NCI-H2171 (cell line): ENCODE measurements at regions not wholly inside any gene's neighbourhood (a gene's known extent, or its start where the extent isn't known, plus 50 kb on each side); places are given as distances from the start of the nearest gene placed in this dataset.
"Not testable (repeated sequence)": the region's sequence is repeated elsewhere in the genome, so short reads cannot be mapped to it uniquely, and the experiment has no call there.

Experiments used
- DNase-seq: peaks from one replicate; lab custom pipeline; 2025; lab: John Stamatoyannopoulos, UW

DNA sequence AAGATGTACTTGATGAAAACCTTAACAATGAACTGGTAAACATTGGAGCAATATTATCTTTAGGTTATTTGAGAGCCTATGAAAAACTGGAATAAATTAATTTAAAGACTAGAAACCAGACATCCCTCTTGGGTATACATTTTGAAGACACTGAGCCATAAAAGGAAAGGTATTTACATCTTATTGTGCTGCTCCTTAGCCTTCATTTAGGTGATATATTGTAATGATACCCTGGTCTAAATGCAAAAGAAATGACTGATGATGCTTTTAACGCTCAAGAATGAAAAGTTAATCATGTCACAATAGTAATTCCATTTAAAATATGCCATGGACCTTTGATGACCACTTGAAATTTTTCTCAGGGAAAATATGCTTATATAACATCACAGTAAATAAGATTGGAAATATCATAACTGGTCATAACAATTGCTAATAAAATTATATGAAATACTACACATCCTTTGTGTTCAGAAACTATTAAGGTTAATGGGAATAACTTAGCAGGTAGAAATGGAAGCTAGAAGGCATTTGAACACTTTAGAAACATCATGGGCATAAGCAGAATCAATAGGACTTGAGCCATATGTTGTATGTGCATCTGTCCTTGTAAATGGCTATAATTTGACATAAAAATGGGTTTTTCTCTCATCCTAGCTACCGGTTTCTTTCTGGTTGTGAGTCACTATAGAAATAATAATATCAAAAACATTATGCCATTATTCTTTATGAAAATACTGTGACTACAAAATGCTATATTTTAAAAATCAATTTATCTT is 979.7 kb downstream of the RAPGEF2 start:
- DNase-seq, result no peak

DNA sequence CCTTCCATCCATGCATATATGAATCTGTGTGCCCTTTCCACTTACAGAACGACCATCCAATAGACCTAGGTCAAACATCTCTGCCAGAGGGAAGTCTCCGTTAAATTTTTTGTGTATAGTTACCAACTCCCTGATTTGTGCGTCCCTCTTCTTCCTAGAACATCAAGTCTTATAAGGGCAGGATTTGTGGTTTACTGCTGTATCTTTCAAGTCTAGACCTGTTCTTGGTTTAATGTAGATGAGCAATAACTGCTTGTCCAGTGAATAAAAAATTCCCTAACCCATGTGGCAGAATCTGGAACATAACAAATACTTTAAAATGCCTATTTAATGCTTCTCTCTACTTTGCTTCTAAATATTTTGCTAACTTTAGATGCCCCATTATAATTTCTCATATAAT is 988.8 kb downstream of the RAPGEF2 start:
- DNase-seq, result no peak

DNA sequence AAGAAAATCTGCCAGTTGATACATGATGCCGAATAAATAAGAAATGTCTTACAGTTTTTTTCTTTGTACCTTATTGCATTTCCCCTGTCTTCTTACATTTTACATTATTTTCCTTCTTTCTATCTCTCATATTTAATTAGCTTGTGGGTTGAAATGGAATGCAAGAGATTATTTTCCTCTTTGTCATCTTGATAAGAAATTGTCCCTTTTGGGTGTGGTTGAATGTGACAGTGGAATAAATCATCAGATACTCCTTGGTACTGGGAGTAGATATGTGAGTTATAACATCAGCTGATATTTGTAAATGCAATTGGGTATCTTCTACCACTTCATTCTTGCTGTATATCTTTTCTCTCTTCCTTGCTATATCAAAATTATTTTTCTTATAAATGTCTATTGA is 997.4 kb downstream of the RAPGEF2 start:
- no peak for DNase-seq

DNA sequence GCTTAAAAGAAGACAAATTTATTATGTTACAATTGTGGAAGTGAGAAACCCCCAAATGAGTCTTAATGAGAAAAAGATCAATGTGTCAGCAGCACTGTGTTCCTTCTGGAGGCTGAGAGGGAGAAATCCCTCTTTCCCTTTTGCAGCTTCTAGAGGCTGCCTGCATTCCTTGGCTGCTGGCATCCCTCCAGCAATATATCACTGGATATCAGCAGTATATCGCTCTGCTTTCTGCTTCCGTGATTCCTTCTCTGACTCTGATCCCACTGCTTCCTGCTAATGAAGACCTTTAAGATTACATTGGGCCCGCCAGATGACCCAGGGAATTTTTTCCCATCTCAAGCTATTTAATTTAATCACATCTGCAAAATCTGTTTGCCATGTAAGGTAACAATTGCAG is 1008.0 kb downstream of the RAPGEF2 start:
- no peak for DNase-seq

DNA sequence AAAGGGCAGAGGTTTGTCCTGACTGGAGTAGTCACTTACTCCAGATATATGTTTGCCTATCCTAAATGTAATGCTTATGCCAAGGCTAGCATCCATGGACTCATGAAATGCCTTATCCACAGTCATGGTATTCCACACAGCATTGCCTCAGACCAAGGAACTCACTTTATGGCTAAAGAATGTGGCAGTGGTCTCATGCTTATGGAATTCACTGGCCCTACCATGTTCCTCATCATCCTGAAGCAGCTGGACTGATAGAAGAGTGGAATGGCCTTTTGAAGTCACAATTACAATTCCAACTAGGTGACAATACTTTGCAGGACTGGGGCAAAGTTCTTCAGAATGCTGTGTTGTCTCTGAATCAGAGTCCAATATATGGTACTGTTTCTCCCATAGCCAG is 1014.8 kb downstream of the RAPGEF2 start:
- no peak for DNase-seq

DNA sequence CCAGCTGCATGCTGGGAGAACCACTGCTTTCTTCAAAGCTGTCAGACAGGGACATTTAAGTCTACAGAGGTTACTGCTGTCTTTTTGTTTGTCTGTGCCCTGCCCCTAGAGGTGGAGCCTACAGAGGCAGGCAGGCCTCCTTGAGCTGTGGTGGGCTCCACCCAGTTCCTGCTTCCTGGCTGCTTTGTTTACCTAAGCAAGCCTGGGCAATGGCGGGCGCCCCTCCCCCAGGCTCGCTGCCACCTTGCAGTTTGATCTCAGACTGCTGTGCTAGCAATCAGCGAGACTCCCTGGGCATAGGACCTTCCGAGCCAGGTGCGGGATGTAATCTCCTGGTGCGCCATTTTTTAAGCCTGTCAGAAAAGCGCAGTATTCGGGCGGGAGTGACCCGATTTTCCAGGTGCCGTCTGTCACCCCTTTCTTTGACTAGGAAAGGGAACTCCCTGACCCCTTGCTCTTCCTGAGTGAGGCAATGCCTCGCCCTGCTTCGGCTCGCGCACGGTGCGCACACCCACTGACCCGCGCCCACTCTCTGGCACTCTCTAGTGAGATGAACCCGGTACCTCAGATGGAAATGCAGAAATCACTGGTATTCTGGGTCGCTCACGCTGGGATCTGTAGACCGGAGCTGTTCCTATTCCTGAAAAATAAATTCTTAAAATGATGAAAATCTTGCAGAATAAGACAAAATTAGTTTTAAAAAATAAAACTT is 1022.9 kb downstream of the RAPGEF2 start:
- DNase-seq, result not testable (repeated sequence)

DNA sequence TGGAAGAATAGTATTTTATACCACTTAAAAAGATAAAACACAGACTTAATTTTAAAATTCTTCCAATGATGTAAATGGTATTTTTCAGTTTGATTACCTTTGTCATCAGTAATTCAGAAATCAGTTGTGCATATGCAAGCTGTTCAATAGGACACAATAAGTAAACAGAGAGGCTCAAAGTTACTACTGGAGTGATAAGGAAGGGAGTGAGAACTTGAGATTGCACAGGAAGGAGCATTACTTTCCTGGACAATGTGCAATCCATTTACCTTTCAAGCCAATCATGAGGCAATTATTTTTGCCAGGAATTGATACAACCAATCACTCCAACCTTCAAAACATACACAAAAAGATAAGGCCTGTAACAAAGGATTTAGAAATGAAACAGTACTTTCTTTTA is 1024.3 kb downstream of the RAPGEF2 start:
- DNase-seq, result no peak

DNA sequence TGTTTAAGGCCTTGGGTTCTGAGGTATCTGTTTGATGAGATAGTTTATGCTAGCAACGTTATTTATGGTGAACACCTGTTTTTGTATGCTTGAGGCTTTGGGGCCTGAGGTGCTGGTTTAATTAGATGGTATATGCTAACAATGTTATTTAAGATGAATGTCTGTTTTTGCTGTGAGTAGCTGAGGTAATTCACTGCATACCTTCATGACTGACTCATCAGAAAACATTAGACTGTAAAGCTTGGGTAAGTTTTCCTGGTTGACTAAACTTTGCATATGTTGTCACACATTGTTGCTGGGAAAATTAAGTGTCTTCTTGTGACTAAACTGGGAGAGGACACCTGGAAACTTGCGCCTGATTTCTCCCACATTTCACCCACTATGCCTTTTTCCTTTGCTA is 1026.6 kb downstream of the RAPGEF2 start:
- DNase-seq, result no peak

DNA sequence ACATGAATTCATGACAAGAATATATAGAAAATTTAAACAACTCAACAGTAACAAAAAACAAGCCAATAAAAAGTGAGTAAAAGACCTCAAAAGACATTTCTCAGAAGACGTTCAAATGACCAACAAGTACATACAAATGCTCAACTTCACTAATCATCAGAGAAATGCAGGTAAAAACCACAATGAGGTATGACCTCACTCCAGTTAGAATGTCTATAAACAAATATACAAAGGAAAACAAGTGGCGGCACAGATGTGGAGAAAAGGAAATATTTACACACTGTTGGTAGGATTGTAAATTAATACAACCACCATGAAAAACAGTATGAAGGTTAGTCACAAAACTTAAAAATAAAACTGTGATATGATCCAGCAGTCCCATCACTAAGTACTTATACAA is 1033.1 kb downstream of the RAPGEF2 start:
- DNase-seq, result no peak

DNA sequence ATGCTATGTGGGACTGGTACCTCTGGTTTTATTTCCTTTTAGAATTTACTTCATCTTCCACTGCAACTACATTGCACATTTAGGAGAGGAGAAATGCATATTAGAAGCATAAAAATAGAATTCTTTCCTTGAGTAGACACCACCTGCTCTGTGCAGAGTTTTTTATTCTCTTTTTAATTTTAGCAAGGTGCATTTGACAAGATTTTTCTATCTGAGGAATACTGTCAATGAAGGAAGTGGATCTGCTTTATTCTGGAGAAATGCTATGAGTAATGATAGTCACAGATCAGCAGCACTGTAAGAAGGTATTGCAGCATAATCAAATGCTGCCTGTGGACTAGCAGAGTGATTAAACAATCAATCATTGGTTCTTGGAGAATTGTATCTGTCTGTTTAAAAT is 1038.3 kb downstream of the RAPGEF2 start:
- DNase-seq, result no peak

DNA sequence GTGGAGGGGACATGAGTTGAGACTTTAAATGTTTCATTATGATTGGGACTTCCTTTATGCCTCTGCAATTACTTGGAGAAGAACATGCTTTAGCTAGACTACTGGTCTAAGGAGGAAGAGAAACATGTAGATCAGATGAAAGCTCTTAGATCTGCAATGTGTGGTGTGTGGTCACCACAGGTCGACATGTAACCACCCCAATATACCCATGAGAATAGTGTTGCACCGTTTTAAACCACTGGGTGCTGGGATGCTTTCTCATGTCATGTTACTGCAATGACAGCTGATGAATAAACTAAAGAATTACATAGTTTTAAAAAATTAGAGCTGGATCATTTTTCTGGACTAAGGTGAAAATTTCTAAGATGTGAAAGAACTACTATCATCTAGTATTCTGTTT is 1039.7 kb downstream of the RAPGEF2 start:
- DNase-seq, result no peak

DNA sequence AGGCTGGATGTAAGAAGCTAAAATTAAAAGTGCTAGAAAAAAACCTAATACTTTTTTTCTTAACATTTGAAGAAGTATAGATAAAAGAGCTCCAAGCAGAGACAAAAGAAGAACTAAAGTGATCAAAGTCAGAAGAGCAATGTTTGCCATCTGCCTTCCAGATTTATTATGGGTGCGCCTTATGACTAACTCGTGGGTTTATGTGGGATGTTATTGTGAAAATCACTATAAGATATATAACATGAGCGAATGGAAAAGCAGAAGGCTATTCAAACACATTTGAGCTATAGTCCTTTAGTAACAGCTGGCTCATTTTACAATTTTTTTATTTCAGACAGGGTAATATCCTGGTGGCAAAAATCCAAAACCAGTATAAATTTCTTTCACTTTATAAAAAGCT is 1040.7 kb downstream of the RAPGEF2 start:
- DNase-seq, result no peak

DNA sequence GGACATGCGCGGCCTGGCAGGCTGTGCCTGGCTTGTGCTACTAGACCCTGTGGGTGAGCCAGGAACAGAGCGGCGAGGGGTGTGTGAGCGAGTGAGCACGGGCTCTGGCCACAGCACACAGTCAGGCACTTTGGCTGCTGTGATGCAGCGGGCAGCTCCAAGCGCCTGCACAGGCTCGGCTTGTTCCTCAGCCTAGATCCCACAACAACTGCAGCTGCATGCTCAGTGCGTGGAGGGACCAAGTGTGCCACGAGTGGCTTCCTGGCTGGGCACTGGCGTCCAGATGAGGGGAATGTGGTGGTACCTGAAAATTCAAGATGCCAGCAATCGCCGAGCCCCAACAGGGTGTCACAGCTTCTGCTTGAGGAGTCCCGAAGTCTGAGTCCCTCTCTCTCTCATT is 1056.6 kb downstream of the RAPGEF2 start:
- no peak for DNase-seq

DNA sequence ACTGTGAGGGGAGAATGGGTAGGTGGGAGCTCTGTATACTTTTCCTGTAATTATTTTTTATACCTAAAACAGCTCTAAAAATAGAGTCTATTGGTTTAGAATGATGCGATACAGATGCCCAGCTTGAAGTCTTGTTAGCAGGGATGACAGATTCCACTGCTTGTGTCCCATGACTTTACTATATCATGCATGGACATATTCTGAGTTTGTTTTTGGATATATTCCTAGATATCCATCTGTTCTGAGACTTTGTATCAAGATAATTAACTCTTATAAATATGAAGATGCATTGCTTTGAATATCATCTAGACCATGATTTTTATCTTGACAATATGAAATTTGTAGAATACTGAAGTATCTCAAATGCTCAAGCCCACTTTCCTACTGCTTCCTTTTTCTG is 1058.1 kb downstream of the RAPGEF2 start:
- DNase-seq, result no peak

DNA sequence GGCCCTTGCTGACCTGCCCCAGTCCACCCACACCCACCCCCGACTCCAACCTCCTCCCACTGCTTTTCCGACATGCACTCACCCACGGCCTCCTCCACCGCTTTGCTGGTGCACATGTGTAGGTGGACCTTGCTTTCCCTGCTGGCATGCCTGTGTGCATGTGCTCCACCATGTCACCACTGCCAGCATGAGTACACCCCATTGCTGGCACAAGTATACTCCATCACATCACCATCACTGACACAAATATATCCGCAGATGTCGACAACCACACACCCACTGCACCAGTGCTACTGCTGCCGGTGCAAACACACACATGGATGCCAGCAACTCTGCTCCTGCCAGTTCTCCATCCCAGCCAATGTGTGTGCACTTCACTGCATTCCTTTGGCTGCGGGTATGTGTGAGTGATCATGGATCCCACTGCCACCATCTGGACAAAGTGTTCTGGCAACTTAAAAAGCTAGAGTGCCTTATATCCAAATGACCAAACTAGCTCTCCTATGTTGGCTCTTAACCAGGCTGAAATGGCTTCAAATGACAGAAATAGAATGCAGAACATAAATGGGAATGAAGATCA is 1072.3 kb downstream of the RAPGEF2 start:
- DNase-seq, result no peak

DNA sequence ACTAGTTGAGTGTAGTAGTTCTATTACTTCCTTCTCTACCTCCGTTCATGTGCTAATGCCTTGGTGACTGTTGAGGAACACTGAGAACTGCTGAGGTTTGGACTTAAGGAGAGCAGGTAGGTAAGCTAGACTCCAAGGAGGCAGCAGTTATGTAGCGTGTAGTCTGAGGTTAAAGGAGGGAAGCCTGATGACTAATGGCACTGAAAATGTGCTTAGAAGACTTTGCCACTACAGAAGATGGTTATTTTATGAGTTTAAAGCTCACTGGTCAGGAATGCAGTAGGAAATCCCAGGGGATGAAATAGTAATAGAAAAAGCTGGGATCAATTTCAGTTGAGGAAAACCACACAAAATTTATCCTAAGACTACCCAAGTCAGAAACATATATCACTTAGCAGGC is 1077.3 kb downstream of the RAPGEF2 start:
- DNase-seq, result no peak

DNA sequence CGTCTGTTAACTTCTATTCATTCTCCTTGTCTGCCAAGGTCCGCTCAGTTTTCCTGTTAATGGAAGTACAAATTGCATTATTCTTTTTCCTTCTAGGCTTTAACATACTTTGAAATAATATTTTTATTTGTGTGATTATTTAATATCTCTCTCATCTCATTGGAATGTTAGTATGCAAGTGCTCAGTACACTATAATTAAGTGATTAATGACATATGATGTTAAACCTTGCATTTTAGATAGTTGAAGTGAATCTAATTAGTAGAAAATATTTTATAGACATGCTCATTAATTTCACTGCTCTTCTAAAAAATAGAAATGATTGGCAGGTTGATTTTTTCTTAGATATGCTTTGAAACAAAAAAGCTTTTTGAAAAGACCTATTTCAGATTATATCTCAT is 1079.8 kb downstream of the RAPGEF2 start:
- DNase-seq, result no peak

DNA sequence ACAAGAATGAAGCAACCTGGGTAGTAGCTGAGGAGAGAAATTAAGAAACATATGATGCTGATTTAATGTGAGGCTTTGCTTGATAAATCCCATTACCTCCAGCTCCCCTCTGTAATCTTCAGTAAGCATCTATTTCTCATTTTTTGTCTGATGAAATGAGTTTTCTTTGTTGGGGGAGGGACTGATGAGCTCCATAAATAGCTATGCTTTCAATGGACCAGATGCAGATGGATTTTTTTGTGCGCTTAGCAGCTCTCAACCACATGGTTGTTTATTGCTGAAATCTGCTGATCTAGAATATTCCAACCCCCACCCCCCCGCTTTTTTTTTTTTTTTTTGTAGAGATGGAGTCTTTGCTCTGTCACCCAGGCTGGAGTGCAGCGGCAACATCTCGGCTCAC is 1082.0 kb downstream of the RAPGEF2 start:
- DNase-seq, result no peak

DNA sequence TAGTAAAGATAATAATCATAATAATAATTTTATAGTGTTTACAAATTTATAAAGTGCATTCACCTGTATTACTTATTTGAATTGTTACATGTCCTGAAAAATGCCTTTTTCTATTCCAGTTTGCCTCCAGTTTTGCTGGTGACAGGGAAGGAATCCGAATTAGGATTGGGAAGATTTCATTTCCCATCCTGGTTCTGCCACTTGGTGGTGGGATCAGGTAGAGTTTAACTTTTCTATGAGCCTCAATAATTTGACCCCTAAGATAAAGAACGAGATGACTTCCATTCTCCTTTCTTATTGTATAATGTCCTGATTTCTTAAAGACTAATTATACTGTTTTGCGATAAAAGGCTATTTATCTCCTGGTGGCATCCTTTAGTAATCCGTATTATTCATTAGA is 1090.9 kb downstream of the RAPGEF2 start:
- no peak for DNase-seq

DNA sequence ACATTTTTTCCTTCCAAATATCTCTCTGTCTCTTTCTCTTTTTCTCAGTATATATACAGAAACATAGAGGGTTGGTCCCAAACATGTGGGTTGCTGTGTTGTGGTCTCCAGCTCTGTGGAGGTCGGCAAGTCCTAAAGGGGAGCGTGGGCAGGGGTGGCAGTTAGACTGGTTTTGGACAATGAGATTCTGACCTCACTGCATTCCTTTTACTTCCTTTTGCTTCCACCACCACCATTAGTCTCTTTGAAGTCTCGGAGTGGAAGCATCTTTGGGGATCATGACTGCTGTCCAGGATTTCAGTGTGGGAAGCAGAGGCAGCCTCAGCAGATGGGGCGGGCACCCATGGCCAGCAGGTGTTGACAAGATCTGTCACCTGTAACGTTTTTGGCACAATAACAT is 1091.8 kb downstream of the RAPGEF2 start:
- DNase-seq, result no peak

DNA sequence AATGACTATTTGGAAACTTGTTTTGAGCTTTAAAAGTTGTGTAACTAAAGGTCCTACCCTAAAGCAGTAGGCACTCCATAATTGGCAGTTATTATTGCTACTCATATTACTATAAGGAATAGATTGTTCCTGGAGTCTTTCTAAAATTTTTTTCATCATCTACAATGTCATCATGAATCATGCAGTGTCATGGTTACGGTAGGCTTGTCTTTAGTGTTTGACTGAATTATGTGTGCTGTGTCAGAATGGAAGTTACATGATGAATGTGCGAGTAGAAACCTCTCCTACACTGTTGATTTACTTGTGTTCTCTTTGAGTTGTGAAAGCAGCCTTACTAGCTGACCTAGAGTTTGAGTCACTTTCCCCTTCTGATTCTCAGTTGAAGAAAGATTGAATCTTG is 1099.9 kb downstream of the RAPGEF2 start:
- no peak for DNase-seq

DNA sequence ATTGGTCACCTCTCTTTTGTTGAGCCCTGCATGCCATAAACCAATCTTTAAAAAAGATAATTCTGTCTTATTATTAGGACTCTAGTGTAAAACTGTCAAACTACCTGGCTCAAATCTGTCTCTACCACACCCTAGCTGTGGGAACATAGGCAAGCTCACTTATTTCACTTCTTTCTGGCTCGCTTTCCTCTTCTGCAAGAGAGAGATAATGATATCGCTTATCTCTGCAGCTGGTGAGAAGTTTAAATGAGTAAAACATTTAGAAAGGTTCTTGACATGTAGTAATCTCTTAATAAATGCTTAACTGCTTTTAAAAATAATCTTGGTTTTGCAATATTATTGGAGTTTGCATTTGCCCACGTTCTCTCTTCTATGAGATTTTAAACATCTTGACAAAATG is 1109.2 kb downstream of the RAPGEF2 start:
- DNase-seq, result no peak

DNA sequence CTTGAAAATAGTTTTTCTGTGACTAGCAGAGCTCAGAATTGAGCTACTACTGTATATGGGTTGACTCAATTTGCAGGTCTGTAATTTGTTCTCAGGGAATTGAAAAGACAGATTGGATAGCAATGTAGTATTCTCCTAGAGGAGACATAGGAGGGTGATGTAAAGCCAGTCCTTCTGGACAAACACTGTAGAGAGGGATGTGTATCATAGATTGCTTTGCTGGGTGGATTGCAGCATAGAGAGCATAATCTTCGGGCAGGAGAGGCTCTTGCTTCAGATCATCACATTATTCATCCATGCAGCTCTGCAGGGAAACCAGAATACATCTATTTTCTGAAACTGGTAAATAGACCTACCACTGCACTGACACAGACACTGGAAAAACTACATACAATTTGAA is 1110.5 kb downstream of the RAPGEF2 start:
- no peak for DNase-seq

DNA sequence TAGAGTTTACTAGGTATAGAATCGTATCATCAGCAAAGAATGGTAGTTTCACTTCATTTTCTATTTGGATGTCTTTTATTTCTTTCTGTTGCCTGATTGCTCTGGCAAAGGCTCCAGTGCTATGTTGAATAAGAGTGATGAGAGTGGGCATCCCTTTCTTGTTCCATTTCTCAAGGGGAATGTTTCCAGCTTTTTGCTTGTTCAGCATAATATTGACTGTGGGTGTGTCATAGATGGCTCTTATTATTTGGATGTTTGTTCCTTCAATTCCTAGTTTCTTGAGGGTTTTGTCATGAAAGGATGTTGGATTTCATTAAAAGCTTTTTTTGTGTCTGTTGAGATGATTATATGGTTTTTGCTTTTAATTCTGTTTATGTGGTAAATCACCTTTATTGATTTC is 1114.5 kb downstream of the RAPGEF2 start:
- no peak for DNase-seq
